ENCODE measurements at regions not wholly inside any gene's neighbourhood (a gene's known extent, or its start where the extent isn't known, plus 50 kb on each side); places are given as distances from the start of the nearest gene placed in this dataset.

DNA sequence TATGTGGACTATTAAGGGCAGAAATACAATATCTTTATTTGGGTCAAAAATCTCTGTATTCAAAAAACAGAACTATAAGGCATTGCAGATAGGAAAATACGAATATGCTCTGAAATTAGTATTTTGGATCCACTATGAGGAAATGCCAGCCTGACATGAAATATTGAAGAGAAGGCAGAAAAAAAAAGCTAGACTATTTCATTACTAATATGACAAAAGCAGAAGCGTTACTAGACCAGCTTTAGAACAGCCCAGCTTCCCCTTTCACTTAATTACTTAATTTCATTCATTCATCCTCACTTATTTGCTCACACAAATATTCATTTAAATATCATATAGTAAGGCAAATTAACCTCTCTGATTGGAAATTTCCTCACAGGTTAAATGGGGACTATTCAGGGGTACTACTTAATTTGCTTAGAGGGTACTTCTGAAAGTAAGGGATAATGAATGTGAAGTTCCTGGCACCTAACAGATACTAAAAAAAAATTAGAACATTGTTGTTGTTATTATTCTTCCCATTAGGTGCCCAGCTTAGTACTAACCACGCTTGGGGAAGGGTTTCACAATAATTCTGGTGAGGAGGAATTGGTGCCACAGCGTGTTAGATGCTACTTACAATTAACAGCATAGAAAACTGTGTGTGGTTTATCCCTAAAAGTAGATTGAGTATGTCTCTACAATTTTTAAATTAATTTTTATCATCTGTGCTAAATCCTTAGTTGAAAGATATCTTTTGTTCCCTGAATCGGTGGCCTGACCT lies 71.1 kb upstream of the CTLA4 start:
- H3K27ac Mint-ChIP-seq: peak overlapping the region; percentile 66 to 84 (median 79)
- no peaks in the 10 kb centered on the region for H3K36me3 ChIP-seq (replicated peaks in 1 of 2; ENCODE audit: control insufficient read depth in 1 of 2, insufficient read depth in 2 of 2, low read length in 2 of 2)

DNA sequence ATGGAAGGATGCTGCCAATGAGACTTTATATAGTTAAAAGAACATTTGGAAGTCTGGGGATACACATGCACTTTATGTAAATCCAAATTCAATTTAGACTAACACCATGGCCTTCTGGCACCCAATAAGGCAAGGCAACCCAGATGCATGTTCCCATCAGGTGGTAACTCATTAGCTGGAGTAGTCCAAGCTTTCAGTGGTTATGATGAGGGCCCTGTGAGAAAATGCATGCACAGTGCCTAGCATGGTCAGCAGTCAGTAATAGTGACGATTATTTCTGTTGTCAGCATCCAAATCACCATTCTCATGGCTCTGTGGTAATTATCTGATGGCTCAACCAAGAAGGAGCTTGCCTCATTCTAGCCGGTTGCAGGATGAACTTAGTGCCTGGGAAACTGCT lies 70.3 kb upstream of the CTLA4 start:
- no peaks in the 10 kb centered on the region for H3K36me3 ChIP-seq (replicated peaks in 1 of 2; ENCODE audit: control insufficient read depth in 1 of 2, insufficient read depth in 2 of 2, low read length in 2 of 2)
- H3K4me1 ChIP-seq (ENCODE audit: control insufficient read depth in 1 of 2, insufficient read depth in 2 of 2, low read length in 2 of 2): peaks cover 21 to 27% of the 10 kb centered on the region in 2 donors
- no peak overlapping the region for H3K4me3 Mint-ChIP-seq
- peak overlapping the region in 1 of 2 donors; percentile 80 for H3K27ac ChIP-seq (ENCODE audit: low read depth in 1 of 2, low read length in 2 of 2)
- peaks cover 36% of the 10 kb centered on the region for H3K4me1 Mint-ChIP-seq
- WGBS (ENCODE audit: insufficient coverage): 33% methylated on average over 1 of the region's 2 CpGs
- DNase-seq: peak; percentile 30 to 52 (median 50)
- peaks cover 0 to 3% (median 2%) of the 10 kb centered on the region in 7 donors for H3K9me3 Mint-ChIP-seq
- H3K79me2 ChIP-seq (ENCODE audit: insufficient read depth, low read length): no peaks in the 10 kb centered on the region
- no peak overlapping the region for H2AFZ ChIP-seq (ENCODE audit: insufficient read depth, low read depth, low read length, poor library complexity, severe bottlenecking)
- no peaks in the 10 kb centered on the region for H3K9me3 ChIP-seq (replicated peaks in 1 of 2; ENCODE audit: control insufficient read depth in 1 of 2, insufficient read depth in 1 of 2, low read length in 2 of 2)
- no peaks in the 10 kb centered on the region for H4K20me1 ChIP-seq (ENCODE audit: insufficient read depth, low read length)
- no peak overlapping the region for H3K4me2 ChIP-seq (replicated peaks; ENCODE audit: extremely low read depth, low read length, poor library complexity, severe bottlenecking)
- TF ChIP-seq, protein P1, sequence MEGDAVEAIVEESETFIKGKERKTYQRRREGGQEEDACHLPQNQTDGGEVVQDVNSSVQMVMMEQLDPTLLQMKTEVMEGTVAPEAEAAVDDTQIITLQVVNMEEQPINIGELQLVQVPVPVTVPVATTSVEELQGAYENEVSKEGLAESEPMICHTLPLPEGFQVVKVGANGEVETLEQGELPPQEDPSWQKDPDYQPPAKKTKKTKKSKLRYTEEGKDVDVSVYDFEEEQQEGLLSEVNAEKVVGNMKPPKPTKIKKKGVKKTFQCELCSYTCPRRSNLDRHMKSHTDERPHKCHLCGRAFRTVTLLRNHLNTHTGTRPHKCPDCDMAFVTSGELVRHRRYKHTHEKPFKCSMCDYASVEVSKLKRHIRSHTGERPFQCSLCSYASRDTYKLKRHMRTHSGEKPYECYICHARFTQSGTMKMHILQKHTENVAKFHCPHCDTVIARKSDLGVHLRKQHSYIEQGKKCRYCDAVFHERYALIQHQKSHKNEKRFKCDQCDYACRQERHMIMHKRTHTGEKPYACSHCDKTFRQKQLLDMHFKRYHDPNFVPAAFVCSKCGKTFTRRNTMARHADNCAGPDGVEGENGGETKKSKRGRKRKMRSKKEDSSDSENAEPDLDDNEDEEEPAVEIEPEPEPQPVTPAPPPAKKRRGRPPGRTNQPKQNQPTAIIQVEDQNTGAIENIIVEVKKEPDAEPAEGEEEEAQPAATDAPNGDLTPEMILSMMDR (IDR thresholded peaks at IDR 0.05): no peak
- peaks cover 0 to 4% of the 10 kb centered on the region in 2 donors for H3K36me3 Mint-ChIP-seq
- no peak overlapping the region for H3K4me3 ChIP-seq (replicated peaks in 1 of 3; ENCODE audit: low read depth in 2 of 3, low read length in 3 of 3)
- no peak overlapping the region for H3K9ac ChIP-seq (ENCODE audit: insufficient read depth, low read length, poor library complexity, severe bottlenecking)
- peaks cover 0 to 6% (median 0%) of the 10 kb centered on the region in 3 donors for H3K27me3 Mint-ChIP-seq (ENCODE audit: low read depth in 3 of 3)
- intact Hi-C loops (cut with micrococcal nuclease): loop anchor here in 1 of 2 donors (5.0 kb wide), 1 partner anchor 110 kb away; no protein-coding TSS in a partner anchor
- peak overlapping the region; percentile 63 to 84 (median 79) for H3K27ac Mint-ChIP-seq
- no peaks in the 10 kb centered on the region for H3K27me3 ChIP-seq (ENCODE audit: control insufficient read depth in 2 of 2, insufficient read depth in 2 of 2, low read length in 2 of 2)

More for the DNA sequence above, 71.1 kb upstream of the CTLA4 start:
- H3K27me3 Mint-ChIP-seq (ENCODE audit: low read depth in 3 of 3): peaks cover 0 to 8% (median 0%) of the 10 kb centered on the region in 3 donors
- Histone ChIP-seq H3K27ac (ENCODE audit: low read depth in 1 of 2, low read length in 2 of 2) (peak overlapping the region in 1 of 2 donors; percentile 80), H2AFZ (ENCODE audit: insufficient read depth, low read depth, low read length, poor library complexity, severe bottlenecking) (no peak overlapping the region), H3K4me1 (ENCODE audit: control insufficient read depth in 1 of 2, insufficient read depth in 2 of 2, low read length in 2 of 2) (peaks cover 21 to 25% of the 10 kb centered on the region in 2 donors), H3K4me2 (replicated peaks; ENCODE audit: extremely low read depth, low read length, poor library complexity, severe bottlenecking) (peak overlapping the region; percentile 24), H3K27me3 (ENCODE audit: control insufficient read depth in 2 of 2, insufficient read depth in 2 of 2, low read length in 2 of 2) (no peaks in the 10 kb centered on the region), H3K79me2 (ENCODE audit: insufficient read depth, low read length) (no peaks in the 10 kb centered on the region), H3K9me3 (replicated peaks in 1 of 2; ENCODE audit: control insufficient read depth in 1 of 2, insufficient read depth in 1 of 2, low read length in 2 of 2) (no peaks in the 10 kb centered on the region), H4K20me1 (ENCODE audit: insufficient read depth, low read length) (no peaks in the 10 kb centered on the region), H3K4me3 (replicated peaks in 1 of 3; ENCODE audit: low read depth in 2 of 3, low read length in 3 of 3) (peak overlapping the region in 1 of 3 experiments; percentile 8), H3K9ac (ENCODE audit: insufficient read depth, low read length, poor library complexity, severe bottlenecking) (no peak overlapping the region)
- intact Hi-C loops (cut with micrococcal nuclease): loop anchor here in 1 of 2 donors (5.0 kb wide), 1 partner anchor 111 kb away; no protein-coding TSS in a partner anchor
- no CpG with 5 or more reads among the region's 5 CpGs for WGBS (ENCODE audit: insufficient coverage)
- TF ChIP-seq, protein P1 (IDR thresholded peaks at IDR 0.05): no peak
- peaks cover 0 to 5% (median 2%) of the 10 kb centered on the region in 7 donors for H3K9me3 Mint-ChIP-seq
- H3K4me3 Mint-ChIP-seq: no peak overlapping the region
- peak; percentile 72 to 93 (median 72) for DNase-seq
- peaks cover 30% of the 10 kb centered on the region for H3K4me1 Mint-ChIP-seq
- H3K36me3 Mint-ChIP-seq: peaks cover 0 to 4% of the 10 kb centered on the region in 2 donors

Measured in CD14-positive monocyte (primary cell).